ENCODE measurements at regions not wholly inside any gene's neighbourhood (a gene's known extent, or its start where the extent isn't known, plus 50 kb on each side); places are given as distances from the start of the nearest gene placed in this dataset.

GRCh38 chr6:121838842-121839241, 403.4 kb downstream of the GJA1 start:
- Histone ChIP-seq H2AFZ (no peak overlapping the region), H3K4me1 (no peaks in the 10 kb centered on the region), H3K4me3 (ENCODE audit: low read depth, low read length) (no peak overlapping the region), H3K9me3 (ENCODE audit: control insufficient read depth, low read length) (no peaks in the 10 kb centered on the region), H3K27ac (no peak overlapping the region), H3K9ac (no peak overlapping the region), H3K79me2 (no peaks in the 10 kb centered on the region), H3K36me3 (ENCODE audit: control insufficient read depth, insufficient read depth, low read length) (no peaks in the 10 kb centered on the region), H3K27me3 (ENCODE audit: control insufficient read depth, insufficient read depth, low read length) (no peaks in the 10 kb centered on the region), H3K4me2 (ENCODE audit: low read length) (no peak overlapping the region)
- TF ChIP-seq CTCF (IDR thresholded peaks at IDR 0.05), result no peak

DNA sequence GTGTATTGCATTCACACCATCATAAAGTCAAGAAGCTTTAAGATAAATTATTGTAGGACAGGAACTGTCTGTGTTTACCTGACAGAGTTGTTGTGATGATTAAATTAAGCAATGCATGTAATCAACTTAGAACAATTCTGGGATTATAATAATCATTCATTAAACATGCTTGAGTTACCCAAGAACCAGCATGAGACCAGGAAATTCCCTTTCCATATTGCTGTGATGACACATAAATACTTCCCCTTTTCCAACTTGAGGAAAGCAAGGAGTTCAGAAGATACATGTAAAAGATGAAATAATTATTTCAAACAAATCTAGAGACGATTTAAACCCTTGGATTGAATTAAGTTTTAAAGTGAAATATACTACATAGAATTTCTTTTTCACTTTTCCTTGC, 404.4 kb downstream of the GJA1 start:
- TF ChIP-seq CTCF (IDR thresholded peaks at IDR 0.05), result no peak
- no peak overlapping the region for H3K4me2 ChIP-seq (ENCODE audit: low read length)
- H3K4me1 ChIP-seq, result no peaks in the 10 kb centered on the region
- H3K79me2 ChIP-seq, result no peaks in the 10 kb centered on the region
- no peak overlapping the region for H3K27ac ChIP-seq
- no peaks in the 10 kb centered on the region for H3K27me3 ChIP-seq (ENCODE audit: control insufficient read depth, insufficient read depth, low read length)
- H3K9ac ChIP-seq, result no peak overlapping the region
- no peak overlapping the region for H2AFZ ChIP-seq
- no peaks in the 10 kb centered on the region for H3K9me3 ChIP-seq (ENCODE audit: control insufficient read depth, low read length)
- H3K4me3 ChIP-seq (ENCODE audit: low read depth, low read length), result no peak overlapping the region
- no peaks in the 10 kb centered on the region for H3K36me3 ChIP-seq (ENCODE audit: control insufficient read depth, insufficient read depth, low read length)

DNA sequence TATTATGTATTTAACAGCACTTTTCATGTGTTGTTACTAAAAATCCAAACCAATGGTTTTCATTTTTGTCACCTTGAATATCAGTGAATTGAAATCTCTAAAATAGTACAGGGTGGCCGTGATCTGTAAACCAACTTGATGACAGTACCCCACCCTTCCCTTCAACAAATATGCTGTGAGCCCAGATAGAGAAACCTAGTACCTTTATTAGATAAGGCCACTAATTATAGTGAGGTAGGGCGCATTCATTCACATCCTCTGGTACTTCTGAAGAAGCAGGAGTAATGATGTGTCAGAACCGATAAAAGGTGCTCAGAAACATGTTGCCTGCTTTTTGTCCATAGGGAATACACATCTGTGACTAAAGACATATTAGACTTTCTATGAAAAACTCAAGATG, 409.5 kb downstream of the GJA1 start:
- no peak overlapping the region for H3K4me3 ChIP-seq (ENCODE audit: low read depth, low read length)
- no peaks in the 10 kb centered on the region for H3K27me3 ChIP-seq (ENCODE audit: control insufficient read depth, insufficient read depth, low read length)
- H3K36me3 ChIP-seq (ENCODE audit: control insufficient read depth, insufficient read depth, low read length), result no peaks in the 10 kb centered on the region
- H3K4me2 ChIP-seq (ENCODE audit: low read length), result no peak overlapping the region
- peaks cover 11% of the 10 kb centered on the region for H3K4me1 ChIP-seq
- no peak overlapping the region for H2AFZ ChIP-seq
- no peak overlapping the region for H3K9ac ChIP-seq
- H3K79me2 ChIP-seq, result no peaks in the 10 kb centered on the region
- no peak overlapping the region for H3K27ac ChIP-seq
- H3K9me3 ChIP-seq (ENCODE audit: control insufficient read depth, low read length), result no peaks in the 10 kb centered on the region
- TF ChIP-seq CTCF (IDR thresholded peaks at IDR 0.05), result no peak

DNA sequence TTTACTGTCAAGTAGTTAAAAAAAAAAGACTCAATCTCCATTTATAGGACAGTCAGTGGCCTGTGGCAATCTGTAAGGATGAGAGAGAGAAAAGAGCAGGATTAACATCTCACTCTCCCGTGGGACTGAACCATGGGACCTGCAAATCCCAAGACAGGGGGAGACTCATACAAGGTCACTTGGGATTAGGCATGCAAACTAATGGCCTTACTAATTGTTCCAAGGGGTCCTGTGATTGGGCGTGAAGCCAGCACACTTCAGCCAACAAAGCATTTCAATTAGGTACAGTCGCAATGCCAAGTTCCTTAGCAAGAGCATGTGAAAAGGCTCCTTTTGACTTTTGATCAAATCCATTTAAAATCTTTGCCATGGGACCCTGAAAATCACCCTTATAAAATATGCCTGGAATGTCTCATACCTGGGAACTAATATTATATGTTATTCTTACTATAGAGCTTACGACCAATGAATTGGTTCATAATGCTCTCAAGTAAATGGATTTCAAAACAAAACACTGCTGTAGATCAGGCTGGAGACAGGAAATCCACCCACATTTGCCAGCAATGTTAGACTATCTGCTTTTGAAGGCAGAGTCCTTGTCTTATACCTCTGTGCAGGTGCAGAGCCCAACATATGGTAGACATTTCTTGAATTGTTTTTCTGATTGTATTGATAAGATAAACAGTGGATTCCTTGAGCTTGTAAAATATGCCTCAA, 412.5 kb downstream of the GJA1 start:
- no peak overlapping the region for H3K9ac ChIP-seq
- peak overlapping the region; percentile 45 for H2AFZ ChIP-seq
- H3K9me3 ChIP-seq (ENCODE audit: control insufficient read depth, low read length), result no peaks in the 10 kb centered on the region
- H3K4me3 ChIP-seq (ENCODE audit: low read depth, low read length), result no peak overlapping the region
- no peaks in the 10 kb centered on the region for H3K27me3 ChIP-seq (ENCODE audit: control insufficient read depth, insufficient read depth, low read length)
- no peaks in the 10 kb centered on the region for H3K36me3 ChIP-seq (ENCODE audit: control insufficient read depth, insufficient read depth, low read length)
- H3K79me2 ChIP-seq, result no peaks in the 10 kb centered on the region
- no peak for TF ChIP-seq CTCF (IDR thresholded peaks at IDR 0.05)
- no peak overlapping the region for H3K27ac ChIP-seq
- H3K4me2 ChIP-seq (ENCODE audit: low read length), result no peak overlapping the region
- H3K4me1 ChIP-seq, result peaks cover 11% of the 10 kb centered on the region

Data from parathyroid adenoma (tissue), 2 donors.